Stimulated activated CD4-positive, alpha-beta T cell treated with anti-CD3 and anti-CD28 coated beads, Interleukin-1b, Interleukin-23, amount 100 ng/mL, for 4 hours (primary cell): ENCODE measurements at regions not wholly inside any gene's neighbourhood (a gene's known extent, or its start where the extent isn't known, plus 50 kb on each side); places are given as distances from the start of the nearest gene placed in this dataset.
"Not testable (repeated sequence)": the region's sequence is repeated elsewhere in the genome, so short reads cannot be mapped to it uniquely, and the experiment has no call there.

ENCODE experiments used
- DNase-seq, 2 donors: peaks; one replicate each; pipeline ENCODE4 v3.0.0-alpha.2; 2020; ENCODE audit warnings: low read depth in 2 of 2

GRCh38 chr2:239819974-239820555, 205.1 kb downstream of the NDUFA10 start:
- DNase-seq: no peak

- DNase-seq: no peak
Measured at GRCh38 chr2:239819091-239819973, 205.8 kb downstream of the NDUFA10 start.

GRCh38 chr2:239818531-239819011, 206.6 kb downstream of the NDUFA10 start:
- no peak for DNase-seq

GRCh38 chr2:239818086-239818485, 207.1 kb downstream of the NDUFA10 start:
- DNase-seq: no peak

- DNase-seq: not testable (repeated sequence)
Measured at GRCh38 chr2:239817468-239818031, 207.6 kb downstream of the NDUFA10 start.

- no peak for DNase-seq
Measured at GRCh38 chr2:239816576-239817467, 208.3 kb downstream of the NDUFA10 start.

GRCh38 chr2:239815671-239816070, 209.5 kb downstream of the NDUFA10 start:
- no peak for DNase-seq

- DNase-seq: no peak
Measured at GRCh38 chr2:239814861-239815601, 210.1 kb downstream of the NDUFA10 start.

GRCh38 chr2:239814116-239814860, 210.9 kb downstream of the NDUFA10 start:
- no peak for DNase-seq

- DNase-seq: no peak
Measured at GRCh38 chr2:239813261-239814115, 211.7 kb downstream of the NDUFA10 start.

- DNase-seq: no peak
Measured at GRCh38 chr2:239811806-239812560, 213.2 kb downstream of the NDUFA10 start.

- DNase-seq: no peak
Measured at GRCh38 chr2:239811111-239811781, 213.9 kb downstream of the NDUFA10 start.

GRCh38 chr2:239809391-239809790, 215.8 kb downstream of the NDUFA10 start:
- DNase-seq: no peak

GRCh38 chr2:239807568-239807967, 217.6 kb downstream of the NDUFA10 start:
- no peak for DNase-seq

GRCh38 chr2:239806758-239807434, 218.2 kb downstream of the NDUFA10 start:
- DNase-seq: no peak

- DNase-seq: no peak
Measured at GRCh38 chr2:239806276-239806675, 218.9 kb downstream of the NDUFA10 start.

- DNase-seq: no peak
Measured at GRCh38 chr2:239805414-239805813, 219.7 kb downstream of the NDUFA10 start.

- no peak for DNase-seq
Measured at GRCh38 chr2:239805043-239805329, 220.2 kb downstream of the NDUFA10 start.
